Fibroblast of skin of scalp (primary cell): ENCODE measurements at regions not wholly inside any gene's neighbourhood (a gene's known extent, or its start where the extent isn't known, plus 50 kb on each side); places are given as distances from the start of the nearest gene placed in this dataset.

Experiments
- DNase-seq: peaks from one replicate; pipeline ENCODE4 v3.0.0-alpha.2; 2013

DNA sequence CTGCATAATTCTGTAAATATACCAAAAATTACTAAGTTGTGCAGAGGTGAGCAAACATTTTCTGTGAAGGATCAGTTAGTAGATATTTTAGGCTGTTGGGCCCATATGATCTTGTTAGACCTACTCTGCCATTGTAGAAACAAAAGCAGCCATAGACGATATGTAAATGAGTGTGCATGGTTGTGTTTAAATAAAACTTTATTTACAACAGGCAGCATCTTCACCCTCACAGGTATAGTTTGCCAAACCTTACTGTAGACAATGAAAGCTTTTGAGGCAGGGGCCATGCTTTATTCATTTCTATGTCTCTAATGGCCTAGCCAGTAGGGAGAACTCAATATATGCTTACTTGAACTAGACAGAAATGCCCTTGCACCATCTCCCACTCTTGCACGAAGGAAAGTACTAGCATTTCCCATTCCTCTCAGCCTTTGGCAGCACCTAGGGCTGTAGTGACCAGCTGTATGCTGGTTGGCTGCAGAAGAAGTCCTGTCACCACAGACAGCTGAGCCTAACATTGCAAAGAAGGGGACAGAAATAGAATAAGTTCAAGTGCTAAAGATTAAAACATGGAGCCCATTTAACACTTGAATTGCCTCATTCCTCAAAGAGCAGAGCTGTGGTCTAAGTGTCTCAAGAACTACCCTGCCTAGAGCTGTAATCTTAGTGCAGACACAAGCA, 305.1 kb upstream of the MGAT5 start:
- DNase-seq: no peak

DNA sequence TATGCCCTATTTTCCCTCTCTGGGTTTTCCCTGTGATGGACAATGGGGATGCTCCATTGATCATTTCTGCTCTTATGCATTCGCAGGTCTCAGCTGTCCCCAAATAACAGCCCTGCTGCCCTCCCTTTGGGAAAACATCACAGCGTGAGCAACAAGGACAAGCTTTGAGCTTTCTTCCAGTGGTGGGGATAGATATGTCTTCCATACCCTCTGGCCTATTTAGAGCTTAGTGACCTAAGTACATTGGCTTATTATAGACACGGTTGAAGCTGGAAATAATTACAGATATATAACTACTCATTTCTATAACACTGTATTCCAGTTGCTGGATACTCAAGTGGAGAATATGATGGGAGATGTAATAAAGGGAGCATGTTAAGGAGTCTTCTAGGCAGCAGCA, 304.3 kb upstream of the MGAT5 start:
- DNase-seq: no peak

DNA sequence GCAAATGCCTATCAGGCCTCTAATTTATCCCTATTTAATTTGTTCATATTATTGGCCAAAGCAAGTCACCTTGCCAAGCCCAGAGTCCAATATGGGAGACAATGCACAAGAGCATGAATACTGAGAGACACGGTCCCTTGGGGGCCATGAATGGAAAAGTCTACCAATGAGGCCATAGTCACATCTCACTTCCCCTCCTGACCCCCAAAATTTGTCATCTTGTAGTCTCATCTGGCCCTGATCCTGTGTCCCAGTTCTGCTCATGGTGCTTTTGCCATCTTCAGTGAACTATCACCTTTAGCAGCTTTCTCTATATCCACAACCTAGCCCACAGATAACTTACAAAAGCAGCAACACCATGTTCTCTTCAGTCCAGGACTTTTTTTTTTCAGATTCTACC, 302.7 kb upstream of the MGAT5 start:
- no peak for DNase-seq

DNA sequence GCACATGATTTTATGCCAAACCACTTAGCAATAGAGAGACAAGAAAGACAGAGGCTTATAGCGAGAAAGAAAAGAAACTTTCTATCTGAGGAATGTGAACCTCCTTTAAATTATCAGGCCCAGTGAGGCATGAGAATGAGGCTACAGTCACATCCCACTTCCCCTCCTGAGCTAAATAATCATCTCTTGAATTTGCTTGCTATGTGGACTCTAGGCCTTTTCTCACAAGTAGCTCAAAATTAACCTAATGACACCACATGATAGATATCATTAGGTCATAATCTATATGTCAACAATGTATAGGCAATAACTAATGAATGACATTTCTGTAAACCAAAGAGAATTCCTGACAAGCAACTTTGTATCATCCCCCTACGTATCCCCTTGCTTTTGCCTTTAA, 301.5 kb upstream of the MGAT5 start:
- no peak for DNase-seq

DNA sequence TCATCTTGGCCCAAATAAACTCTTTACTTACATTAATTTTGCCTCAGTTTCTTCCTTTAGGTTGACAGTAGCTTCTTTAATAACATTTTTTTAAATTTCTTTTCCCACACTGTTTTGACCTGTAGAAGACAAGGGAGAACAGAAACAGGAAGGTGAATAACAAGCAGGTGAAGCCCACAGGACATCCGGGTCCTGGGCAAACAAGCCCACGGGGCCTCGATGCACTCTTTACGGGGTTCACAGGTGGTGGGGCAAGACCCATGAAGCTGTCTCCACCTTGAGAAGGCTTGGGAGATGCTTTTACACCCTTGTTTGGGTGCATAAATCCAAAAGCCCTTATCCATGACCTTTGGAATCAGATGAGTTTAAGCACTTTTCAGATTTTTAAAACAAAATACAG, 301.0 kb upstream of the MGAT5 start:
- DNase-seq: no peak

DNA sequence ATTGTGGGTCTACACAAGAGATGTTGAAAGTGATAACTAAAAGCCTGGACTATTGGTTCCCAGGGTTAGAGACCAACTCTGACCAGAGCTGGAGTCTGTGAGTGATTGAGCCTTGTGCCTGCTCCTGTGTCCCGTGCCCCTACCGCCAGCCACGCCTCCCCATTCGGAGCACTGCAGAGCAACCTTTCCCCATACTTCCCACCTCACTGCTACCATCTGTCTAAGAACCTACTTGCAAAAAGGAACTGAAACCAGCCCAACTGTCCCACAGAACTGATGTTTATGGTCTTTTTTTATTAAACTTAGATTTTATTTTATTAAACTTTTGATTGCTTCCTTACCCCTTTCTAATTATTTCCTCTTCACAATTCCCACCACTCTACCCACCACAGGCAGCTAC, 300.3 kb upstream of the MGAT5 start:
- DNase-seq: no peak

DNA sequence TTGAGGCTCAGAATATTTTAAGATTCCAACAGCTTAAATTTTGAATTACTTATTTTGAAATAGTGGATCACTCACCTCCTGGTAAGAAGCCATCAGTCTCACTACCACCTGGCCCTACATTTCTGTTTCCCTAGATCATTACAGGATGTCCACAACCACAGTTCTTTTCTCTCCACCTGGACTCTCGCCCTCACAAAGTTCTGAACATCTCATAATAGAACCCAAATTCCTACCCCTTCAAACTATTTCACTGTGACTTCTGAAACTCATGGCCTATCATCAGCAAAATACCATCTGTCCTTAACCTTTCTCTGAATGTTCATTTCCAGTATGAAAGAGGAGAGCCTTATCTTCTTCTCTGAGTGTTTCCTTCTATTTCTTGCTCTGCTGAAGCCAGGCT, 299.2 kb upstream of the MGAT5 start:
- no peak for DNase-seq

DNA sequence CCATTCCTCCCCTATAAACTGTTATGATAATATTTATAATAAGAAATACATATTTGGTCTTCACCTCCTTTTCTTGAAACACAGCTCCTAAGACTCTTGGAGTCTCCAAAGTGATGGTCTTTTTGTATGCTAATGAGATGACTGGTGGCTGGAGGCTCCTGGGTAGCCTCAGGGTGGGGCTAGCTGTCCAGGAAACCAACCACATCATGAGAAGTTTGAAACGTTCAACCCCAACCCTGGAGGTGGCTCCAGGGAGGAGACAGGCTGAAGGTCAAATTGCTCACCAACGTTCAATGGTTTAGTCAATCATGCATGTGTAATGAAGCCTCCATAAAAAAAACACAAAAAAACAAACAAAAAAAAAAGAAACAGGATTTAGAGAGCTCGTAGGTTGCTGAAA, 298.7 kb upstream of the MGAT5 start:
- DNase-seq: no peak

DNA sequence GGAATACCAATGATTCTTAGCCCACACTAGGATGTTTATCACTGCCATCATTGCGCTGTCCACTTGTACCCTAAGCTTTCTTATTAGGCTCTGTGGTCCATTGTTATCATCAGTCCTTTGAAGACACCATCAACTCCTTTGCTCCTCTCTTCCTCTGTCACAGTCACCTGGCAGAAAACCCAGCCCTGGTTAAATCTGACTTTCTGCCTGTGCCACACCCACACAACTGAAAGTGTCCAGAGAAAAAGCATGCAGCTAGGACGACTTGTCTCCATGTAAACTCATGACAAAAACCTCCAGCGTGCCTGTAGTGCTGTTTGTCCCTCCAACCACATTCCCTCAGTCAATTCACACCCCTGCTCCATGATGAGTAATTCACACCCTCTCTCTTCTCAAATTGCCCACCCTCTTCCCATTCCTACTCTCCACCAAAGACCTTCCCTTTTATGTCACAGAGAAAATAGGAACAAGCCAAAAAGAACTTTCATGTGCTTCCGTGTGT, 297.4 kb upstream of the MGAT5 start:
- no peak for DNase-seq

DNA sequence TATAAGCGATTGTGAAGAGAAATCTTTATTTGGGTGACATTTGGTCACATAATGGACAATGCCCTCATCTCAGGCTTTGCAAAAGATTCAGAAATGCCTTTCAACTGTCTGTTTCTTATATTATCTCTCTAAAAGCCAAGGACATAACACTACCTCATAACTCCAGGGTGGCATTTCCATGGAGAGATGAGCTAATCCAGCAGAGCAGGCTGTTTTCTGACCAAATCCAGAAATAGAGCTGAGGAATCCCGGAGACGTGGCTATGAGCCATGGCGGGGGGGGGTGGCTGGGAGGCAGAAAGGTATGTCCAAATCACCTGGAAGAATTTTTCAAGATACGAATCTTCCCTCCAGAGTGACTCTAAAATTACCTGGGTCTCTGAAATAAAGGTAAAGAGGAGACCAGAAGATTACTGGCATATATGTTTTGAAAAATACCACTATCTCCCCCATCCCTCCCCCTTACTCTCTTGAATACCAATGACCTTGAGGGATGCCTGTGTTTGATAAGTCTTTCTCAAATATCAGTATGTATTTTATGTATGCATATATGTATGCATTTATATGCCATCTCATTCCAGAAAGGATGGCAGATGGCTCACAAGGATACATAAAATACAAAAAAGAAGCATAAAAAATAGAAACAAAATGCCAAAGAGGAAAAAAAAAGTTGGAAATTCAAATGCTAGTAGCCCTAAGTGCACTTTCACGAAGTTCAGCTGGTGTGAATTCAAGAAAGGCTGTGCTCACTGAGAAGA, 296.0 kb upstream of the MGAT5 start:
- DNase-seq: no peak

DNA sequence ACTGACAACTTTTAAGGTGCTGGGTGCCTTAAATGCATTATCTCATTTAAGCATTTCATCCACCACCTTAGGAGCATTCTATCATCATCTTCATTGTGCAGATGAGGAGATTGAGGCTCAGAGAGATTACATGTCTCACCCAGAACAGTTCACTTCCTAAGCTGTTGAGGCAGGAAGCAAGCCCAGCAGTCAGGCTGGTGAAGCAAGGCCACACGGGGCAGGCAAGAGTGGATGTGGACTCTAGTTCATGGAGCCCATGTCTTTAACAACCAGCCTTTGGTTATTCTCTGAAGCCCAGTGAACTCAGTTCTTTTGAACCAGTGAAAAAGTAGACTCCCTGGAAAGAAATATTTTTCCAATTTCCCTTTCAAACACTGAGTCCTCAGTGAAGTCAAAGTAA, 294.8 kb upstream of the MGAT5 start:
- DNase-seq: no peak

DNA sequence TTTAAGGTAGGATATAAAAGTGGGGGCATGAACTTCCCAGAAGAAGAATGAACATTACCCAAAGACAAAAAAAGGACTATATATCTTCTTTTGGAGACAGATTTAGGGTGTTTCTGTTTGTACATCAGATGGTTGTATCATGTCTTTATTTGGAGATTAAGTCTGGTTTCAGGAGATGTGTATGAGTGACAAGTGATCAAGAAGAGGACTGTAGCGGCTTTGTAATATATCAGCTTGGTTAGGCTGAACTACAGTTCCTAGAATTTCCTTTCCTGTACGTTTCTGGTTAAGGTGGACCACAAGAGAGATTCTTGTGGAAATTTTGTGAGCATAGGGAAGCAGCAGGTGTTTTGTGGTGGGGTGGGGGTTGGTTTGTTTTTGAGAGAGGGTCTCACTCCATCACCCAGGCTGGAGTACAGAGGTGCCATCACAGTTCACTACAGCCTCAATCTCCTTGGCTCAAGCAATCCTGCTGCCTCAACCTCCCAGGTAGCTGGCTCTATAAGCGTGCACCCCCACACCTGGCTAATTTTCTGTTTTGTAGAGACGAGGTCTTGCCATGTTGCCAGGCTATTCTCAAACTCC, 287.1 kb upstream of the MGAT5 start:
- DNase-seq: no peak

DNA sequence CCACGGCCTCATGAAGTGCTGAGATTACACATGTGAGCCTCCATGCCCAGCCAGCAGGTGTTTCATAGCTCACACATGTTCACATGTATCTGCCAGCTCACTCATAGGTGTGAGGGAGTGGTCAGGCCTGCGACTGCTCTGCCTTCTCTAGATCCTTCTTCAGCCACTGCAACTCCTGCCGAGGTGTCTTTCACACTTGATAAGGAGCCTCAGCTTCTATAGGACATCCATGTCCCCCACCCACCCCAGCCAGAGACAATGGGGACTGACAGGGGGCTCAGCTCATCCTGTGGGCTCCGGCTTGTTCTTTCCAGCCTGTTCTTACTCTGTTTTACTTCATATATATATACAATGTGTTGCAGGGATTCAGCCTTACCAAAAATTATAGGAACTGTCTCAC, 286.5 kb upstream of the MGAT5 start:
- DNase-seq: no peak

DNA sequence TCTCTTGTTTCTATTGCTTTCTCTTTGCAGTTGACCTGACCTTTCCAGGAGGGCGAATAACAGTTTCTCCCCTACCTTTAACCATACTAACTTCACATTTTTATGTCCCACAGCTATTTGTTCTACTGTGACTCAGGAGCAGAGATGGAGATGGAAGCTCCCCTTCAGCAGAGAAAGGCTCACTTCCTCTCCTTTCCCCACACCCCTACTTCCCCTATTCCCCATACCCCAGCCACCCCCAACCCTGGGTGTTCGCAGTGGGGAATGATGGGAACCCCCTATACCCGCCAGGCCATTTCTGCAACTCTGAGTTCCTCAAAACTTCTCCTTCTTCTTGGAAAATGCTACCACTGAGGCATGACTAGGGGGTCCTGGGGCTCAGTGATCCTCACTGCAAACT, 285.4 kb upstream of the MGAT5 start:
- DNase-seq: no peak

DNA sequence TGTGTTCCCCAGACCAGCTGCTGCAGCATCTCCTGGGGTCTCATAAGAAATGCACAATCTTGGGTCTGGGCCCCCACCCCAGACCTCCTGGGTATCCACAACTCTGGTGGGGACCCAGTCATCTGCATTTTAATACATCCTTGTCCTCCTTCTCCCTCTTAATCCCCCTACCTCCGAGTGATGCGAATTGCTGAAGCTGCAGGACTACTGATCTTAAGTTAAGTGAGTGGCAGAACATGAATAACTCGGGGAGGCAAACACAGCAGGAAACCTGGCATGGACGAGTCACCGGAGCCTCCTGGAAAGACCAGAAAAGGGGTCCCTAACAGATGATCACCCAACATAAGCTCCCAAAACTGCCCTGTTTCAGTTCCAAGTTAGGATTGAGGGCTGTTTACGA, 283.2 kb upstream of the MGAT5 start:
- DNase-seq: no peak

DNA sequence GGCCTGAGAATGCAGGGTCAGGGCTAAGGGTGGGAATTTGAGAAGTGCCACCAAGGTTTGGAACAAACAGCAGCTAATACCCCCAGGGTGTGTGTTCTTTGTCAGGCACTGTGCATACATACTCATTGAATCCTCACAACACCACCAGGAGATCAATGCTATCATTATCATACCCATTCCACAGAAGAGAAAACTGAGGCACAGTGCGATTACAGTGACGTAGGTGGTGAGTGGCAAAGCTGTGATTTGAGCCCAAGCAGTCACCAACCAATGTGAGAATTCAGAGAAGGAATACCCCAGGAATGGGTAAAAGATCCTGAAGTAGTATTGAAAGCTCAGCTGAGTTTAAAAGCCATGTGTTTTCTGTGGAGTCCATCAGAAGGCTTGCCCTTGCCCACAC, 281.6 kb upstream of the MGAT5 start:
- no peak for DNase-seq

DNA sequence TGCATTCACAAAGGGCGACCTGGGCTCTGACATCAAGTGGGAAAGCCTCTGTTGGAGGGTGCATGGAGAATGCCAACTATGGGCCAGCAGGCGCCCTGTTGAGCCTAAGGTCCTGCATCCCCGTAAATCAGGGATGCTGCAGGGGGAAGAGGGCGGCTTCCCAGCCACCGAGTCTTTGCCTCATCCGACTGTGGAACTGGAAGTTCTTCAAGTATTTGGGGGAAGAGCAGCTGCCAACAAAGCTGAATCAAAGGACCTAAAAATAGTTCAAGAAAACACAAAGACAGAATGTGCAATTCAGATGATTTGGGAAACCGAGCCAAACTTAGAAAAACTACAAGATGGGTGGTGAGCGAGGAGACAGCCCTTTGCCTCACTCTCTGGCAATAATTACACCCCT, 281.1 kb upstream of the MGAT5 start:
- peak; percentile 63 for DNase-seq

DNA sequence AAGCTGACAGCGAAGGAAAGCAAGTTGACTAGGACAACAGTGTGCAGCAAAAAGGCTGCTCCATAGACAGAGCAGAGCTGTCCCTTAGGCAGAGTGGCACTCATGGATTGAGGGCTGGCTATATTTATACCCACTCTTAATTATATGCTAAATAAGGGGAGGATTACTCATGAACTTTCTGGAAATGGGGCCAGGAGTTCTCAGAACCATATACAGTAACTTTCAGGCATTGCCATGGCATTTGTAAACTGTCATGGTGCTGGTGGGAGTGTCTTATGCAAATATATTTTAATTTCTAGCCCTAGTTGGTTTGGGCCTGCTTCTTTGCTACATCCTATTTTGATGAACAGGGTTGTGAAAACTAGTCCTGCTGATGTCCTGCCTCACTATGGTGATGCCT, 279.5 kb upstream of the MGAT5 start:
- no peak for DNase-seq

DNA sequence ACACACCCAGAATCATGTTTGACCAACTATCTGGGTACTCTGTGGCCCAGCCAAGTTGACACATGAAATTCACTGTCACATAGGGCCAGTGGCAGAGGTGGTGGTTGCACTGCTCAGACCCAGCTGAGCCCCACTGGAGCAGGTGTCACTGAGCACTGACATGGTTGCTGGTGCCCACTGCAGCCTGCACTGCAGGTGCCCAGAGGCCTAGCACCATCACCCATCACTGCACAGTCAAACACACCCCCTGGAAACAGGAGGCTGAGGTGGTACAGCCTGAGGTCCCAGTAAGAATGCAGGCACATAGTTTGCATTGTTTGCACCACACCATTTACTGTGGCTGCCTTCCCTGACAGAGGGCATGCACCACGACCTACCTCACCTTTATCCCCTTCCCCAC, 278.7 kb upstream of the MGAT5 start:
- no peak for DNase-seq

DNA sequence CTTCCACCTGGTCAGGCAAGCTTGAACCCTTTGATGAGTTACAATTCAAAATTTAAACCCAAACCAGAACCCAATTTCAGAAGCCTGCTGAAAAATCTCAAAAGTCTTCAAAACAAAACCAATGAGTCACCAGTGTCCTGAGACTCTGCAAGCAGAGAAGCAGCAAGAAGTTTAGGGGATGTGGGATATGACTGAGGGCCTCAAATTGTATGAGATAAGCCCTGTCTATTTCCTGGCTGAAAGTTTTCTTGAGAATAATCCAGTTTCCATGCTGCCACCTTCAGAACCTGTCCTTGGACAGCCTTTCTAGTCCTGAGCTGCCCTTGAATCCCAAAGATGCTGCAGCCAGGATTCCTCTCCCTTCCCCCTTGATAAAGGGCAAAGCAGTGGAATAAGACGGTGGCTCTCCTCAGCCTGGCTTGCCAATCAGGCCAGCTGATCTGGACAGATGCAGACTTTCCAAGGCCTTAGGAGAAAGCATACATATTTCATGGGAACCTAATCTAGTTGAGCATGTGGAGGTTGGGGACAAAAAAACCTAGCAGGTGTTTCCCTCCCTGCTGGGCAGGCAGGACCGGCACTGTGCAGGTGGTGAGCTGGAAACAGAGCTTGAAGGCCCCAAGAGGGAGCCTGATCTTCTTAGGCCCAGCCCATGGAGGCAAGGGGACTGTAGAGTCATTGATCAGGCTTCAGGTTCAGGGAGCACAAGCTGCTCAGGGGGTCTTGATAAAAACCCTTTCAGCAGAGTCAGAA, 278.0 kb upstream of the MGAT5 start:
- peak; percentile 5 for DNase-seq

DNA sequence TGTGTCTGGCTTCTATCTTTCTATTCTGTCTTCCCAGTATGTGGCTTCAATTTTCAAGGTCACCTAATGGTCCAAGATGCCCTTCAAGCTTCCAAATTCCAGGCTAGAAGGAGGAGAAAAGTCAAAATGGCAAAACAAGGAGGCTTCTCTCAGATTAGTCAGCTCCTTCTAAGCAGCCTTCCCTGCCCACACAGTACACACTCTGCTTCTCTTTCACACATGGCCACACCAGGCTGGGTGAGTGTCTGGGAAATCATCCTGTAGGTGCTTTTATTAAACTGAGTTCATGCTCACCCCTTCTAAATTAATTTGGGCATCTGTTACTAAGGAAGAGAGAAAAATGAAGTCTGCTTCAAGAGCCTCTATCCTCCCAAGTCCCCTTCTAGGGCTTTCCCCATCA, 277.2 kb upstream of the MGAT5 start:
- DNase-seq: no peak

DNA sequence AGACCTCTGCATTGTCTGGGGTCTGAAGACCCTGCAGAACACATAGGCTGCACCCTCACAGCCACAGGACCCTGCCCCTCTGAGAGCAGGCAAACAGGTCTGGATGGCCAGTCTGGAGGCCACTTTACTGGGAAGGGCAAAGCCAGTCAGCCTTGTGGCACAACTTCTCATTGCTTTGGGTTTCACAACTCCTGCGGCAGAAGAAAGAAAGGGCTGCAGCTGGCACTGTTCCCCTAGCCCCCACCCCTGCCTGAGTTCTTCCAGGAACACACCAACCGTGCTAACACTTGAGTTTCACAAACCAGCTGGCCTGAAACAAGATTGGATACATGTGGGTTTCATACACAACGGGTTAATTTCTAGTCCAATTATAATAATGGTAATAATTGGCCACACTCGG, 276.5 kb upstream of the MGAT5 start:
- DNase-seq: no peak

DNA sequence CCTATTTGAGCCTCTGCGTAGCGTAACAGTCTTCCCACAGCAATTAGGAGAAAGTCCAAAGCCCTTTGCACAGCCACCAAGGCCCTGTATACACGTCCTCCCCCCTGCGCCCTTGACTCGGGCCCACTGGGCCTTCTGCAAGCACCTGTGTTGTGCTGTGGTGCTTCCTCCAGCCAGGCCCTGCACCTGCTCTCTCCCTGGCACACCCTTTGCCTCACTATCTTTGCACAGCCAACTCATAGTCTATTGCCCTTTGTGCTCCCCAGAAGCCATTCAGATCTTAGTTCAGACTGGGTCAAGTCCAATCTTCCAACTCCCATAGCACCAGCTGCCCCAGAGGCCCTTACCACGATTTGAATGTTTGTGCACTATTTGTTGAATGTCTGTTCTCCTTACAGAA, 271.6 kb upstream of the MGAT5 start:
- DNase-seq: no peak
